ENCODE measurements at regions not wholly inside any gene's neighbourhood (a gene's known extent, or its start where the extent isn't known, plus 50 kb on each side); places are given as distances from the start of the nearest gene placed in this dataset.
"Not testable (repeated sequence)": the region's sequence is repeated elsewhere in the genome, so short reads cannot be mapped to it uniquely, and the experiment has no call there.

GRCh38 chr7:75269159-75269558 is 126.3 kb upstream of the TRIM73 start:
- not testable (repeated sequence) for TF ChIP-seq POLR2A, CTCF (IDR thresholded peaks at IDR 0.05)
